Natural killer cell (primary cell): ENCODE measurements at regions not wholly inside any gene's neighbourhood (a gene's known extent, or its start where the extent isn't known, plus 50 kb on each side); places are given as distances from the start of the nearest gene placed in this dataset.

ENCODE experiments used
- ATAC-seq, 3 donors: fragments of 150-1000 bp in 2 of 3; fragments of 200-7000 bp in 1 of 3; cut with Tn5 transposase; 1 replicate in 1 of 3; 2 replicates in 2 of 3; pipeline ENCODE4 v1.10.0; 2021; ENCODE audit warnings: mild to moderate bottlenecking in 2 of 3, moderate library complexity in 2 of 3
- DNase-seq, 2 donors: peaks; one replicate each; pipeline versions ENCODE4 v3.0.0 to v3.0.0-alpha.2; 2013 to 2021; ENCODE audit warnings: mixed read lengths in 1 of 2
- H3K27ac ChIP-seq: one replicate; pipeline ENCODE4 v1.5.1; 2013; ENCODE audit warnings: mild to moderate bottlenecking, low read length
- H3K27me3 ChIP-seq: one replicate; pipeline ENCODE4 v1.6.1; 2013; ENCODE audit warnings: low read length; ENCODE audit not compliant: control insufficient read depth, insufficient read depth
- H3K36me3 ChIP-seq: one replicate; pipeline ENCODE4 v1.6.1; 2013; ENCODE audit warnings: low read length; ENCODE audit not compliant: control insufficient read depth, insufficient read depth
- H3K4me1 ChIP-seq: one replicate; pipeline ENCODE4 v1.6.1; 2013; ENCODE audit warnings: low read length; ENCODE audit not compliant: control insufficient read depth, insufficient read depth
- H3K4me3 ChIP-seq: one replicate; pipeline ENCODE4 v1.5.1; 2013; ENCODE audit warnings: low read length
- H3K9me3 ChIP-seq: one replicate; pipeline ENCODE4 v1.6.1; 2013; ENCODE audit warnings: low read length; ENCODE audit not compliant: control insufficient read depth, insufficient read depth
- H3K27ac Mint-ChIP-seq, 2 donors: one replicate each; pipeline ENCODE4 v1.8.0; 2022; ENCODE audit warnings: mild to moderate bottlenecking in 2 of 2, mixed read lengths in 2 of 2, moderate library complexity in 1 of 2
- H3K27me3 Mint-ChIP-seq, 2 donors: one replicate each; pipeline ENCODE4 v1.8.0; 2022; ENCODE audit warnings: low read depth in 2 of 2, mixed read lengths in 2 of 2
- H3K36me3 Mint-ChIP-seq: one replicate; pipeline ENCODE4 v1.8.0; 2022; ENCODE audit warnings: mixed read lengths
- H3K4me1 Mint-ChIP-seq, 2 donors: one replicate each; pipeline ENCODE4 v1.8.0; 2022; ENCODE audit warnings: mixed read lengths in 2 of 2
- H3K4me3 Mint-ChIP-seq: one replicate; pipeline ENCODE4 v1.8.0; 2022; ENCODE audit warnings: mild to moderate bottlenecking, moderate library complexity, mixed read lengths
- H3K9me3 Mint-ChIP-seq, 2 donors: one replicate each; pipeline ENCODE4 v1.8.0; 2022; ENCODE audit warnings: mixed read lengths in 2 of 2
- WGBS: methylation state at CpG from one replicate; pipeline ENCODE4 v1.1.7; 2013; ENCODE audit warnings: missing lambda C conversion rate; ENCODE audit not compliant: insufficient coverage; 5-methylcytosine and 5-hydroxymethylcytosine counted together
- intact Hi-C: fragments of 100-400 bp; cut with micrococcal nuclease; formaldehyde crosslinking; loops from one replicate; pipeline ENCODE4 v1.14.2; 2022
- TF ChIP-seq, protein P1 (sequence below): fragments of 200-600 bp; IDR thresholded peaks from one replicate; pipeline ENCODE4 v1.8.0; 2022; ENCODE audit warnings: antibody characterized with exemption

DNA sequence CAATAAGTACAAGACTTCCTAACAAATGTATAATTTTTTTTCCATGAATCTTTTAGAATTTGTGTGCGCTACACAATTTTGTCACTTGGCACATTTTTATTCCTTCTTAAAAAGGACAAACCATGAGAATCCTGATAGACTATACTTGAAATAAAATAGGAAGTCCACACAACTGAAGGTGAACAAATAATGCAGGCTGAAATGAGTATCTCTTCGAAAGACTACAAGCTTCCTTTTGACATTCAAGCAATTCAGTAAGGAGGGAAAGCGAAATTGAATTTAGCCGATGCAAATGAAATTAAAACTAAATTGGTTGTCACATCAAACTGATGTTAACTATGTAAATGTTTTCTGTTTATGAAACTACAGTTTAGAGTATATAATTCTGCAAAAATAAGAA is 374.4 kb upstream of the CCNH start:
- 76% methylated on average over 2 of the region's 4 CpGs for WGBS
- intact Hi-C loops: no loop called here

DNA sequence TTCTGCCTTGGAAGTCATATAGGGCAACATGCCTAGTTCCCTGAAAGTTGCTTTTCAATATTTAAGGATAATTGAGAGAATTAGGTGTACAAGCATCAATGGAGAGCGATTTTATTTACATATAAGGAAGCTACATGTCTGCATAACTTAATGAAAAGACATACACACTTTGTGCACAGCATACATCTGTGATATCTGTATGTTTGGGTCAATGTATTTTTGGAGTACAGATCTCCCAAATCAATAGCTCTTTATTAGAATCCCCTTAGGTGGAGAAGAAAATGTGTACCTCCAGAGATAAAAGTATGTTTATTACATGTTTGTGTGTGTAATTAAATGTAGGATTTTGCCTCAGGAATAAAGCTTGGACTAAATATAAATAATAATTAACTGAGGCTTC is 373.7 kb upstream of the CCNH start:
- ATAC-seq: no peak
- Mint-ChIP-seq H3K27ac (no peak overlapping the region), H3K36me3 (no peaks in the 10 kb centered on the region), H3K27me3 (peaks cover 24 to 53% of the 10 kb centered on the region in 2 donors), H3K4me1 (no peaks in the 10 kb centered on the region), H3K4me3 (no peak overlapping the region), H3K9me3 (no peaks in the 10 kb centered on the region)
- H3K36me3 ChIP-seq: no peaks in the 10 kb centered on the region
- H3K4me3 ChIP-seq: no peak overlapping the region
- H3K27ac ChIP-seq: no peak overlapping the region
- TF ChIP-seq, protein P1, sequence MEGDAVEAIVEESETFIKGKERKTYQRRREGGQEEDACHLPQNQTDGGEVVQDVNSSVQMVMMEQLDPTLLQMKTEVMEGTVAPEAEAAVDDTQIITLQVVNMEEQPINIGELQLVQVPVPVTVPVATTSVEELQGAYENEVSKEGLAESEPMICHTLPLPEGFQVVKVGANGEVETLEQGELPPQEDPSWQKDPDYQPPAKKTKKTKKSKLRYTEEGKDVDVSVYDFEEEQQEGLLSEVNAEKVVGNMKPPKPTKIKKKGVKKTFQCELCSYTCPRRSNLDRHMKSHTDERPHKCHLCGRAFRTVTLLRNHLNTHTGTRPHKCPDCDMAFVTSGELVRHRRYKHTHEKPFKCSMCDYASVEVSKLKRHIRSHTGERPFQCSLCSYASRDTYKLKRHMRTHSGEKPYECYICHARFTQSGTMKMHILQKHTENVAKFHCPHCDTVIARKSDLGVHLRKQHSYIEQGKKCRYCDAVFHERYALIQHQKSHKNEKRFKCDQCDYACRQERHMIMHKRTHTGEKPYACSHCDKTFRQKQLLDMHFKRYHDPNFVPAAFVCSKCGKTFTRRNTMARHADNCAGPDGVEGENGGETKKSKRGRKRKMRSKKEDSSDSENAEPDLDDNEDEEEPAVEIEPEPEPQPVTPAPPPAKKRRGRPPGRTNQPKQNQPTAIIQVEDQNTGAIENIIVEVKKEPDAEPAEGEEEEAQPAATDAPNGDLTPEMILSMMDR: no peak
- H3K4me1 ChIP-seq: no peaks in the 10 kb centered on the region
- intact Hi-C loops: no loop called here
- H3K9me3 ChIP-seq: no peaks in the 10 kb centered on the region
- WGBS: no CpG with 5 or more reads among the region's 1 CpG
- peaks cover 11% of the 10 kb centered on the region for H3K27me3 ChIP-seq
- no peak for DNase-seq

More for the DNA sequence above, 374.4 kb upstream of the CCNH start:
- DNase-seq (no peak), ATAC-seq (no peak)
- no peak overlapping the region for H3K27ac Mint-ChIP-seq
- no peak overlapping the region for H3K4me3 Mint-ChIP-seq
- H3K4me1 Mint-ChIP-seq: no peaks in the 10 kb centered on the region
- H3K4me1 ChIP-seq: no peaks in the 10 kb centered on the region
- H3K4me3 ChIP-seq: no peak overlapping the region
- H3K27ac ChIP-seq: no peak overlapping the region
- TF ChIP-seq, protein P1: no peak
- H3K9me3 Mint-ChIP-seq: no peaks in the 10 kb centered on the region
- H3K9me3 ChIP-seq: no peaks in the 10 kb centered on the region
- no peaks in the 10 kb centered on the region for H3K36me3 ChIP-seq
- H3K27me3 Mint-ChIP-seq: peaks cover 19 to 47% of the 10 kb centered on the region in 2 donors
- peaks cover 8% of the 10 kb centered on the region for H3K27me3 ChIP-seq
- H3K36me3 Mint-ChIP-seq: no peaks in the 10 kb centered on the region

DNA sequence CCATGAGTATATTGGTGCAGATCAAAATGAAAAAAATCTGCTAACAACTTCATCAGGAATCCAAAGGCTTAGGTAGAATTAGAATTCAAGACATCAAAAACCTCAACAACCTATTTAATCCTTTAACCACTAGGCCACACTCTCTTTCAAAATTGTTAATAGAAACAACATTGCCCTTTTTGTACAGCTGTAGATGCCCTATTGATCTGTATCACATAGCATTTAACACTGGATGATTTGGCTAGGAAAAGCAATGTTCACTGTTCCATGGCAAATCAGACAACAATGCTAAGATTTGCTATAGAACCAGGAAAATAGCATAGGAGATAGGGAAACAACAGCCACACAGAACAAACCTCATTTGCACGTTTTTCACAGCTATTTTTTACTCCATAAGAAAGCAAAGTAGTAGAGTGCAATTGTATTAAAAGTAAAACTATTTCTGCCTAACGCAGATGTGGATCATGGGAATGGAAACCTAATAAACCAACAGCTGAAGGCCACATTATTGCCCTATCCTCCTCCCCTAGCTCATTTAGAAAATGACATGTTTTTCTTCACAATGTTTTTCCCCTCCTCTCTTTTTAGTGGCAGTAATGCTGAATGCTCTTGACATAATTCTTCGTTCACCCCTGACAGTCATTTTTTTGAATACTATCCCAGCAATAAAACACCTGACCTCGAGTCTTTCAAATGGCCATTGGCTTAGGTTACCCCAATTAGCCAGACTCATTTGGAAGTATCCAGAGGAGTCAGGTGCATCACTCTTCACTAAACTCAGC is 373.0 kb upstream of the CCNH start:
- no peaks in the 10 kb centered on the region for H3K9me3 ChIP-seq
- TF ChIP-seq, protein P1: no peak
- peaks cover 30 to 60% of the 10 kb centered on the region in 2 donors for H3K27me3 Mint-ChIP-seq
- H3K27ac Mint-ChIP-seq: no peak overlapping the region
- no peak overlapping the region for H3K4me3 ChIP-seq
- H3K36me3 ChIP-seq: no peaks in the 10 kb centered on the region
- H3K27ac ChIP-seq: no peak overlapping the region
- H3K4me1 Mint-ChIP-seq: no peaks in the 10 kb centered on the region
- 79% methylated on average over 3 of the region's 4 CpGs for WGBS
- no peak overlapping the region for H3K4me3 Mint-ChIP-seq
- intact Hi-C loops: no loop called here
- H3K27me3 ChIP-seq: peaks cover 14% of the 10 kb centered on the region
- DNase-seq (no peak), ATAC-seq (no peak)
- no peaks in the 10 kb centered on the region for H3K4me1 ChIP-seq
- H3K9me3 Mint-ChIP-seq: no peaks in the 10 kb centered on the region
- no peaks in the 10 kb centered on the region for H3K36me3 Mint-ChIP-seq
